GM12875 (cell line): ENCODE measurements at regions not wholly inside any gene's neighbourhood (a gene's known extent, or its start where the extent isn't known, plus 50 kb on each side); places are given as distances from the start of the nearest gene placed in this dataset.

Source experiments
- H3K4me3 ChIP-seq: one replicate; pipeline ENCODE4 v1.5.1; 2011; ENCODE audit warnings: low read depth, low read length, control low read depth
- CTCF ChIP-seq: IDR thresholded peaks from 2 replicates; pipeline ENCODE4 v1.5.1; 2011; ENCODE audit warnings: low read depth, mild to moderate bottlenecking, control low read depth, inconsistent platforms, low read length, moderate library complexity, borderline replicate concordance; ENCODE audit not compliant: insufficient read depth

DNA sequence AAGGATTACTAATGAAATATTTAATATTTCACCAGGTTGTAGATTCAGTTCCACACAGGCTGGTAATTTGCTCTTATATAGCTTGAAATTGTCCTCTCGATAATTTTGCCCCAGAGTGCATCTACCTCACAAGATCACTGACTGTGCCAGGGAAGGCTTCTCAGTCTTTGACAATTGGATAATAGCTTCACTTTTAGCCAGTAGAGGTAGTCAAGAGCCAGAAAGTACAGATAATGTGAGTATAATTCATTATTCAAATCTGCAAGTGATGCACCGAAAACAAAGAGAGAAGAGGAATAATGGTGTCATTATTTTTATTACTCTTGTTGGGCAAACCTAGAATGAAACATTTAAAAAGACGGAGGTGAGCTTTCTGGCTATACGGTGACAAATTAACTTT lies 292.8 kb downstream of the EN1 start:
- no peak for TF ChIP-seq CTCF

GRCh38 chr2:118549503-118549902 lies 297.9 kb downstream of the EN1 start:
- no peak overlapping the region for H3K4me3 ChIP-seq
- no peak for TF ChIP-seq CTCF

More for the DNA sequence above, 292.8 kb downstream of the EN1 start:
- no peak overlapping the region for H3K4me3 ChIP-seq

DNA sequence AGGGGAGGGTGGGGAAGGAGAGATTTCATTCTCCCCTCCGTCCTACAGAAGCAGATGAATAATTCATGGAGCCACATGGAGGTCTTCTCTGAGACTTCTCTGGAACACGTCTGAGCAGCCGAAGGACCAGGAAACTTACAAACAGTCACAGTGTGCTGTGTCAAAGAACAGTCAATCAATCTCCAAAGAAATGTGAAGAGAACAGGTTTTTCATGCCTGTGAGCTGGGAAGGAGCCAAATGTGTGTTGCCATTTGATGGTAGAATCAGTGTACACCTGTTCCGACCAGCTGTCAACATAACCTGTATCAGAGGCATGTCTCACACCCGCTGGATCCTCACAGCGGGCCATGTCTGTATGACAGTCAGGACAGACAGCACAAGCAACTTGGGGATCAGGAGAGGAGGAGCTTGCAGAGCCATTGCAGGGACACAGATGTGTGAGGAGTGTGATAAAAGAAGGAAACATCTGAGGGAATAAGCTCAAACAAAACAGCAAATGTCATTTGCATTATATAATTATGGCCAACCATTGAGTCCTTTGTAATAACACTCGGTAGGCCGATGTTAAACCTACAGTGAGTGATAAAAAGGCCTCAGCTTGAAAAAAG lies 298.5 kb downstream of the EN1 start:
- TF ChIP-seq CTCF, result no peak
- H3K4me3 ChIP-seq, result no peak overlapping the region

- TF ChIP-seq CTCF, result peak; percentile 39; the same call in 1 of the 2 replicates
- no peak overlapping the region for H3K4me3 ChIP-seq
These were observed 308.2 kb downstream of the EN1 start for GRCh38 chr2:118539290-118539689.

- no peak overlapping the region for H3K4me3 ChIP-seq
- TF ChIP-seq CTCF, result no peak
These were observed 311.1 kb downstream of the EN1 start for GRCh38 chr2:118536306-118536705.

GRCh38 chr2:118535818-118536212 lies 311.6 kb downstream of the EN1 start:
- TF ChIP-seq CTCF, result no peak
- H3K4me3 ChIP-seq, result no peak overlapping the region

- no peak for TF ChIP-seq CTCF
- no peak overlapping the region for H3K4me3 ChIP-seq
These were observed 312.2 kb downstream of the EN1 start for GRCh38 chr2:118535171-118535817.
